GM21529 (cell line): ENCODE measurements at regions not wholly inside any gene's neighbourhood (a gene's known extent, or its start where the extent isn't known, plus 50 kb on each side); places are given as distances from the start of the nearest gene placed in this dataset.

Experiments
- ATAC-seq: cut with Tn5 transposase; IDR thresholded peaks from one replicate; pipeline ENCODE4 v1.9.1; 2021; ENCODE audit not compliant: unreplicated experiment

- no peak for ATAC-seq
Observed at GRCh38 chr4:178693816-178694215, 1251.6 kb upstream of the AGA start.

- ATAC-seq, result no peak
Observed at GRCh38 chr4:178696515-178696914, 1254.3 kb upstream of the AGA start.

- no peak for ATAC-seq
Observed at GRCh38 chr4:178712486-178712885, 1270.2 kb upstream of the AGA start.

GRCh38 chr4:178738026-178738425 lies 1295.8 kb upstream of the AGA start:
- no peak for ATAC-seq

GRCh38 chr4:178745203-178745602 lies 1303.0 kb upstream of the AGA start:
- ATAC-seq, result no peak

GRCh38 chr4:178752954-178753525 lies 1310.8 kb upstream of the AGA start:
- no peak for ATAC-seq

GRCh38 chr4:178778496-178778895 lies 1336.3 kb upstream of the AGA start:
- no peak for ATAC-seq

- ATAC-seq, result no peak
Observed at GRCh38 chr4:178781779-178782178, 1339.5 kb upstream of the AGA start.

GRCh38 chr4:178784491-178784890 lies 1342.3 kb upstream of the AGA start:
- no peak for ATAC-seq

GRCh38 chr4:178789279-178789678 lies 1347.0 kb upstream of the AGA start:
- ATAC-seq, result no peak

GRCh38 chr4:178799204-178799603 lies 1357.0 kb upstream of the AGA start:
- no peak for ATAC-seq

GRCh38 chr4:178808106-178808505 lies 1365.9 kb upstream of the AGA start:
- ATAC-seq, result no peak

GRCh38 chr4:178809921-178810320 lies 1367.7 kb upstream of the AGA start:
- ATAC-seq, result no peak

GRCh38 chr4:178811356-178811755 lies 1369.1 kb upstream of the AGA start:
- no peak for ATAC-seq

GRCh38 chr4:178812866-178813265 lies 1370.6 kb upstream of the AGA start:
- no peak for ATAC-seq

GRCh38 chr4:178814908-178815307 lies 1372.7 kb upstream of the AGA start:
- no peak for ATAC-seq

- no peak for ATAC-seq
Observed at GRCh38 chr4:178823673-178824295, 1381.5 kb upstream of the AGA start.

GRCh38 chr4:178836865-178837264 lies 1394.6 kb upstream of the AGA start:
- ATAC-seq, result no peak

- ATAC-seq, result no peak
Observed at GRCh38 chr4:178838776-178839175, 1396.5 kb upstream of the AGA start.

GRCh38 chr4:178856139-178856800 lies 1414.0 kb upstream of the AGA start:
- no peak for ATAC-seq

GRCh38 chr4:178871476-178871875 lies 1429.2 kb upstream of the AGA start:
- no peak for ATAC-seq

- no peak for ATAC-seq
Observed at GRCh38 chr4:178881937-178882336, 1439.7 kb upstream of the AGA start.

GRCh38 chr4:178894126-178894525 lies 1451.9 kb upstream of the AGA start:
- no peak for ATAC-seq
